HCEC 1CT (cell line): ENCODE measurements at regions not wholly inside any gene's neighbourhood (a gene's known extent, or its start where the extent isn't known, plus 50 kb on each side); places are given as distances from the start of the nearest gene placed in this dataset.
"Not testable (repeated sequence)": the region's sequence is repeated elsewhere in the genome, so short reads cannot be mapped to it uniquely, and the experiment has no call there.

ENCODE experiments used
- DNase-seq: peaks from one replicate; pipeline ENCODE4 v3.0.0-alpha.2; 2017

GRCh38 chr7:46099076-46099475, 178.0 kb upstream of the IGFBP3 start:
- no peak for DNase-seq

- no peak for DNase-seq
These were observed 170.0 kb upstream of the IGFBP3 start for GRCh38 chr7:46091071-46091470.

- peak; percentile 7 for DNase-seq
These were observed 168.2 kb upstream of the IGFBP3 start for GRCh38 chr7:46089281-46089680.

GRCh38 chr7:46088486-46088885, 167.4 kb upstream of the IGFBP3 start:
- not testable (repeated sequence) for DNase-seq

- DNase-seq = no peak
These were observed 159.6 kb upstream of the IGFBP3 start for GRCh38 chr7:46080595-46081159.

- no peak for DNase-seq
These were observed 158.3 kb upstream of the IGFBP3 start for GRCh38 chr7:46079421-46079820.

GRCh38 chr7:46076527-46076926, 155.5 kb upstream of the IGFBP3 start:
- DNase-seq = no peak

- DNase-seq = no peak
These were observed 151.7 kb upstream of the IGFBP3 start for GRCh38 chr7:46072722-46073121.

- no peak for DNase-seq
These were observed 150.5 kb upstream of the IGFBP3 start for GRCh38 chr7:46071601-46072000.

GRCh38 chr7:46071076-46071475, 150.0 kb upstream of the IGFBP3 start:
- DNase-seq = peak; percentile 9

GRCh38 chr7:46068159-46068558, 147.1 kb upstream of the IGFBP3 start:
- DNase-seq = no peak

GRCh38 chr7:46059308-46060020, 138.4 kb upstream of the IGFBP3 start:
- no peak for DNase-seq

GRCh38 chr7:46058086-46058823, 137.2 kb upstream of the IGFBP3 start:
- peak; percentile 80 for DNase-seq

GRCh38 chr7:46054915-46055314, 133.8 kb upstream of the IGFBP3 start:
- no peak for DNase-seq

- DNase-seq = no peak
These were observed 133.2 kb upstream of the IGFBP3 start for GRCh38 chr7:46054272-46054671.

GRCh38 chr7:46047581-46047980, 126.5 kb upstream of the IGFBP3 start:
- no peak for DNase-seq

- DNase-seq = not testable (repeated sequence)
These were observed 122.3 kb upstream of the IGFBP3 start for GRCh38 chr7:46043338-46043737.

GRCh38 chr7:46039813-46040212, 118.7 kb upstream of the IGFBP3 start:
- not testable (repeated sequence) for DNase-seq

- no peak for DNase-seq
These were observed 114.1 kb upstream of the IGFBP3 start for GRCh38 chr7:46035166-46035565.

GRCh38 chr7:46034056-46034768, 113.1 kb upstream of the IGFBP3 start:
- peak; percentile 54 for DNase-seq

- no peak for DNase-seq
These were observed 112.5 kb upstream of the IGFBP3 start for GRCh38 chr7:46033592-46033991.

GRCh38 chr7:46032942-46033341, 111.9 kb upstream of the IGFBP3 start:
- peak; percentile 56 for DNase-seq

GRCh38 chr7:46032353-46032752, 111.3 kb upstream of the IGFBP3 start:
- no peak for DNase-seq
